ENCODE measurements at regions not wholly inside any gene's neighbourhood (a gene's known extent, or its start where the extent isn't known, plus 50 kb on each side); places are given as distances from the start of the nearest gene placed in this dataset.

GRCh38 chr4:52292245-52292644 lies 241.1 kb downstream of the SPATA18 start:
- intact Hi-C loops (cut with DNase I) = no loop called here
- DNase-seq (no peak), ATAC-seq (no peak)
- H3K27me3 ChIP-seq = no peaks in the 10 kb centered on the region
- no peak overlapping the region for H3K27ac ChIP-seq
- no peaks in the 10 kb centered on the region for H3K36me3 ChIP-seq
- no peak overlapping the region for H3K4me3 ChIP-seq
- H3K4me1 ChIP-seq = no peaks in the 10 kb centered on the region
- H3K9me3 ChIP-seq = peaks cover 0 to 4% (median 0%) of the 10 kb centered on the region in 11 donors
- no peak for TF ChIP-seq CTCF (IDR thresholded peaks at IDR 0.05)

GRCh38 chr4:52296341-52296740 lies 245.2 kb downstream of the SPATA18 start:
- no peak overlapping the region for H3K27ac ChIP-seq
- no peaks in the 10 kb centered on the region for H3K36me3 ChIP-seq
- peaks cover 0 to 4% (median 0%) of the 10 kb centered on the region in 11 donors for H3K9me3 ChIP-seq
- ATAC-seq (no peak), DNase-seq (no peak)
- TF ChIP-seq CTCF (IDR thresholded peaks at IDR 0.05) = no peak
- H3K4me1 ChIP-seq = no peaks in the 10 kb centered on the region
- intact Hi-C loops (cut with DNase I) = no loop called here
- no peak overlapping the region for H3K4me3 ChIP-seq
- no peaks in the 10 kb centered on the region for H3K27me3 ChIP-seq
- 77 to 80% methylated on average over 2 of the region's 2 CpGs for WGBS, 2 donors

GRCh38 chr4:52298444-52298843 lies 247.3 kb downstream of the SPATA18 start:
- Histone ChIP-seq H3K36me3 (no peaks in the 10 kb centered on the region), H3K27ac (no peak overlapping the region), H3K27me3 (no peaks in the 10 kb centered on the region), H3K4me1 (no peaks in the 10 kb centered on the region), H3K4me3 (no peak overlapping the region), H3K9me3 (peaks cover 0 to 7% (median 0%) of the 10 kb centered on the region in 11 donors)
- intact Hi-C loops (cut with DNase I) = no loop called here
- 0 to 44% methylated on average over 1 of the region's 1 CpG for WGBS, 2 donors
- no peak for TF ChIP-seq CTCF (IDR thresholded peaks at IDR 0.05)
- no peak for DNase-seq
- no peak for ATAC-seq

DNA sequence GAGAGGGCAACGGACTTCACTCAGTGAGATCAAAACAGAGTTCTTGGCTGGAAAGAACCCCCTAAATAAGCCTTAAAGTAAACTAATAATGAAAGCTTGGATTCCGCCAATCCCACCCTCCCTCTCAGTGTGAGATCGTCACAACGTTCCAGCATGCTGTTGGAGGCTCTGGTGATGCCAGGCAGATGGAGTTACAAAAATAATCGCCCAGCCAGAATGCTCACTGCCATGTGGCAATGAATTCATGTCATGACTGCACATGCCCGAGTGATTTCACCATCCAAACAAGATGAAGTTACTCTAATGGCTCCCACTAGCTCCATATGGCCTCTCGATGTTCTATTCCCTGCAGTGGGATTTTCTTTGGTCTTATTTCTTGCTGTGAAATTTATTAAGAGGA lies 248.0 kb downstream of the SPATA18 start:
- no peak for DNase-seq
- intact Hi-C loops (cut with DNase I) = no loop called here

More for the DNA sequence above, 248.0 kb downstream of the SPATA18 start:
- H3K4me3 ChIP-seq = peak overlapping the region in 1 of 10 donors; percentile 4
- no peak for TF ChIP-seq CTCF (IDR thresholded peaks at IDR 0.05)
- H3K9me3 ChIP-seq = peaks cover 0 to 7% (median 0%) of the 10 kb centered on the region in 11 donors
- H3K27me3 ChIP-seq = no peaks in the 10 kb centered on the region
- ATAC-seq = peak in 2 of 8 donors; percentile 49 to 69
- no peaks in the 10 kb centered on the region for H3K36me3 ChIP-seq
- no peaks in the 10 kb centered on the region for H3K4me1 ChIP-seq
- 67 to 71% methylated on average over 7 of the region's 7 CpGs for WGBS, 2 donors
- H3K27ac ChIP-seq = no peak overlapping the region

All from heart right ventricle (tissue), 16 donors.